Activated T-cell treated with anti-CD3 and anti-CD28 coated beads for 4 hours (primary cell): ENCODE measurements at regions not wholly inside any gene's neighbourhood (a gene's known extent, or its start where the extent isn't known, plus 50 kb on each side); places are given as distances from the start of the nearest gene placed in this dataset.

Source experiments
- DNase-seq: peaks from one replicate; pipeline ENCODE4 v3.0.0-alpha.2; 2020

DNA sequence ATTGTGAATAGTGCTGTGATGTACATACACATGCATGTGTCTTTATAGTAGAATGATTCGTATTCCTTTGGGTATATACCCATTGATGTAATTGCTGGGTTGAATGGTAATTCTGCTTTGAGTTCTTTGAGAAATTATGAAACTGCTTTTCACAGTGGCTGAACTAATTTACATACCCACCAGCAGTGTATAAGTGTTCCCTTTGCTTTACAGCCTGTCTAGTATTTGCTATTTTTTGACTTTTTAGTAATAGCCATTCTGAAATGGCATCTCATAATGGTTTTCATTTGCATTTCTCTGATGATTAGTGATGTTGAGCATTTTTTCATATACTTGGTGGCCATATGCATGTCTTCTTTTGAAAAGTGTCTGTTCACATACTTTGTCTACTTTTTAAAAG is 54.5 kb upstream of the FAM78B start:
- DNase-seq = no peak

DNA sequence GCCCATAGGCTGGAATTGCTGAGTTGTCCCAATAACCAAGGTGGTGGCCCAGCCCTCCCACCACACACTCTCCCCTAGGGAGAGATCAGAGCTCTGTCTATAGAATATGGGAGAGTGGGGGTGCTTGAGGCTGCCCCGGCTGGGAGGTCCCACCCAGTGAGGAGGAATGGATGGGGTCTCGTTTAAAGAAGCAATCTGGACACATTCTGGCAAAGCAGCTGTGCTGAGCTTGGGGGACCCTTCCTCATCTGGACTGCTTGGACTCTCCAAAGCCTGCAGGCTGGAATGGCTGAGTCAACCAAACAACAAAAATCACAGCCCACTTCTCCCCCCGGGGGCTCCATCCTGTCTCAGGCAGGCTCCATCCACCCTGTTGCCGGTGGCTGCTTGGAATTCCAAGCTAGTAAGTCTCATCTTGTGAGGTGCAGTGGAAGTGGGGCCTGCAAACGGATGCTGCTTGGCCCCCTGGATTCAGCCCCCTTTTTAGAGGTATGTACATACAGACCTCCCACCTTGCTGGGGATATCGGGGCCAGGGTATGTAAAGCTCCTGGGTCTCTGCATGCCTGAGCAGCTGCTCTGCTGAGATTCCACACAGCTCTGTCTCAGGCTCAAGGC is 67.1 kb upstream of the FAM78B start:
- no peak for DNase-seq

DNA sequence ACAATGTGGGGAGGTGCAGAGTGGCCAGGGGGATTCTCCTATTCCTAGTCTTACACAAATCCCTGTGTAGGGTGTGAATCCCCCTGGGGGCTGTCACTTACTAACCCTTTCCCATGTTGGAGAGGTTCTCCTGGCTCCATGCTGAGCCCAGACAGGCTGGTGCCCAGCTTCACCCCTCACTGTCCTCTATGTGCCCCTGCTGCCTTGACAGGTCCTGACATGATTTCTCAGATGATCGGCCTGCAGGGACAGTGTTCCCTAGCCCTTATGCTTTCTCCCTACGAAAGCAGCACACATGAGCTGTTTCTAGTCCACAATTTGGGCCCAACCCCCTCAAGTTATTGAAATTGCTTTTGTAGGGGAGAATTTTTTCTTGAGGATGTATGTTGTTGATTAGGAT is 68.9 kb upstream of the FAM78B start:
- no peak for DNase-seq

DNA sequence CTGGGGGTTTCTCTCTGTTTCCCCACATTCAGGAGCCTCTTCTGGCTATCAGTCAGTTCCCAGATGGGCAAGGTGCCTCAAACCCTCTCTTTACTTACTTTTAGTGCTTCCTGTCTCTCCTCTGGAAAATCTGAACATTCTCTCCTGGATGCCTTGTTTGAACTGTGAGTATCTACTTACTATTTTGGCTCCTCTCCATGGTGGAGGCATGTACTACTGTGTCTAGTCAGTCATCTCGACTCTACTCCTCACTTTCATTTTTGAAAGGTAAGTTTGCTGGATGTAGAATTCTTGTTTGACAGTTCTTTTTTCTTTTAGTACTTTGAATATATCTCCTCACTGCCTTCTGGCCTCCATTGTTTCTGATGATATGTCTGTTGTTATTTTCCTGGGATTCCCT is 70.9 kb upstream of the FAM78B start:
- no peak for DNase-seq

DNA sequence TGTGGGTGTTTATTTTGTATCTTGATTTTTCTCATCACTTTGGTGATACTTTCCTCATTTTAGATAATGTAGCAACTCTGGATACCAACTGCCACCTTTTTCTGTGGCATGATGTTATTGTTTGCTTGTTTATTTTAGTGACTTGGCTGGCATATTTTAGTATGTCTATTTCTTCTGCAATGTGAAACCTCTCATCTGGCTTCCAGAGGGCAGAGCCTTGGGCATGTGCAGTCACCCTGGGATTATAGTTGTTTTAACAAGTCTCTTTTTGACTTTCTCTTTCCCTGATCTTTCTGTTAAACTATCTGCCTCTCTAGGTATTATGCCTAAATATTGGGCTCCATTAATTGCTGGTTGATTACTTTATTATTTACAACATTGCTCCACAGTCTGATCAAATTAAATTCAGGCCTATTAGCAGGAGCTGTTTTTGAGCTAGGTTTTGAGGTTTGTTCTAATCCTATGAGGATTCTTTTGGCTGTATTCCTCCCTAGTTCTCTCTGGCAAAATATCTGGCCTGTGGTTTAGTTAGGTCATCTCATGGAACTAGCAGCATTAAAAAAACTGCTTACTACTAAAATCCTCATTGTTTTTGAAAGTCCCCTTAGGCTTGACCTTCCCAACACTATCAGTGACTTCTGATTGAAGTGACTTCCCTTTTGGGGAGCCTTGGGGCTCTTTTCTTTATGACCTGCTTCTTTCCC is 86.4 kb upstream of the FAM78B start:
- DNase-seq = no peak

DNA sequence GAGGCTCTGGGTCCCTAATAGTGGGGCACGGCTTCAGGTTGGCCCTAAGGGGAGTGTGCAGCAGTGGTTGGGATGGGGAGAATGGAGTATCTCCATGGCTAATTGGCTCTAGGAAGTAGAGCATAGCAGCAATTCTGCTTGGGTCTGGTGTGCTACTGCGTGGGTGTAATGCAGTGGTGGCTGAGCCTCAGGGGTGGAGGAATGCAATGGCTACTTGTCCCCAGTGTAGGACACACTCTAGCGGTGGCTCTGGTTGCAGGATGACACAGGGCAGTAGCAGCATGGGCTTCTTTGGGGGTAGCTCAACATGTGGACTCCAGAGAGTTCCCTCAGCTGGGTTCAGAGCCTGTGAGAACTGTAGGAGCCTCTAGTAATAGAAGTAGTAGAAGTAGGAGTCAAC is 91.2 kb upstream of the FAM78B start:
- no peak for DNase-seq

DNA sequence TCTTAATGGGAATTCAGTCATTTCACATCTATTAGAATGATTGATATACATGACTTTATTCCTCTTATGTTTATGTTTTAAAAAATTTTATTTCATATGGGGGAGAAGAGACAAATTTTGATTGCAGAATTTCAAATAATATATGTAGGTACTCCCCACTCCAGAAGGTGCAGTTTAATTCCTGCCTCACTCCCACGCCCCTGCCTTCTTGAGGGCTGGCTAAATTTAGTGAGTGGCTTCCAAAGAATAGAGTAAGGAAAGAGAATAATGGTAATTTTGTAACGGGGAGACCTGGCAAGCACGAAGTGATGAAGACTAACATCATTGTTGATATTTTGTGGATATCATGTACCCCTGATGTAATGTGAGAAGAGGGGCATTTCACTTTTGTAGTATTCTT is 94.7 kb upstream of the FAM78B start:
- no peak for DNase-seq

DNA sequence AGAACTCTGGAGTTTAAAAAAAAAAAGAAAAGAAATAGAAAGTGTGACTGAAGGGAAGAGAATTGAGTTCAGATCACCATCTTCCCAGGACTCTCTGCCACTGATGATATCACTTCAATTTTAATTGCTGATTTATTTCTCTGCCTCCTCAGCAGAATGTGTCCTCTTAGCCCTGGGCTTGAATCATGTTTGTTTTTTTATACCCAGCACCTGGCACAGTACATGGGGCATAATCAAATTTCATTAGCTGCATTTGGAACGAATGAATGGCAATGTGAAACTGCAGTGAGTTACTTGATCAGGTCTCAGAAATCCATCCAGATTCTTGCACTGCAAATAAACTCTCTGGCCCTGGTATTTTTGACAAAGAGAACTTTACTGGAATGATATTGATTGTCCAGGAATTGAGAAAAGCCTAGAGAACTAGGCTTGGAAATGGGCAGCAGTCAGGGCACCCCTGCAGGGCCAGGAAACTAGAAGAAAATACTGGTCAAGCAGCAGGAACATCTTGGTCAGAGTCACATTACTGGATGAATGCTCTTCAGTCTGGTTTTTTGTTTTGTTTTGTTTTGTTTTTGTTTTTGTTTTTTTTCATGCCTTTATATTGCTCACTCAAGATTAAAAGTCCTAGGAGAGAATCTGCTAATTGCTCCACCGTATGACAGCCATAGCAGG is 103.8 kb upstream of the FAM78B start:
- no peak for DNase-seq

DNA sequence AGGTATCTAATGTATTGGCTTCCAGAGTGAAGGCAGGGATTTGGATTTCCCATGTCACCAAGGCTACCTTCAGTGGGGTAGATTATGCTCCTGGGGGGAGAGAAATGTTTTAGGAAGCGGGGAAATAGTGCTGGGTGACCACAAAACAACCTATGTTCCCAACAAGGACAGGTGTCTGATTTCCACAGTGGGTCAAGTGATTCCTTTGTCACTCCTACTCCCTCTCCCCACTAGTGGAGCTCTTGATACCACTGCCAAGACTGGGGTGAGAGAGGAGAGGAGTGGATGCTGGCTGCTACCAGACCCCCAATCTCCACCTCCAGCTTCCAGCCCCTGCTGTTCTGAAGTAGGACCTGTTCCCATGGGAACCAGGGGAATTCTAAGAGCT is 104.3 kb upstream of the FAM78B start:
- DNase-seq = no peak

DNA sequence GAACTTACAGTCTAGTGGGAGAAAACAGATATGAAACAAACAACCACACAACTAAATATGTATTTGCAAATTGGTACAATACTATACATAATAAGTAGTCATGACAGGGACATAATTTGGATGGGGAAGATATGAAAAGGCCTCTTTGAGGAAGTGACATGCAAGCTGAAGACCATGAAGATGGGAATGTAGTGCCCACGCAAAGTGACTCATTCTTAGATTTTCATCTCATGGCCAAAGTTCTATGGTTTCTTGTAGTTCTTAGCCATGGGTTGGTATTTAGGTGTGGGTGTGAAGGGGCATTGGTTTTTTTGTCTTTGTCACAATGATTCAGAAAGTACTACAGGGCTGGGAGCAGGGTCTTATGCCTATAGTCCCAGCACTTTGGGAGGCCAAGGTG is 105.4 kb upstream of the FAM78B start:
- DNase-seq = no peak

DNA sequence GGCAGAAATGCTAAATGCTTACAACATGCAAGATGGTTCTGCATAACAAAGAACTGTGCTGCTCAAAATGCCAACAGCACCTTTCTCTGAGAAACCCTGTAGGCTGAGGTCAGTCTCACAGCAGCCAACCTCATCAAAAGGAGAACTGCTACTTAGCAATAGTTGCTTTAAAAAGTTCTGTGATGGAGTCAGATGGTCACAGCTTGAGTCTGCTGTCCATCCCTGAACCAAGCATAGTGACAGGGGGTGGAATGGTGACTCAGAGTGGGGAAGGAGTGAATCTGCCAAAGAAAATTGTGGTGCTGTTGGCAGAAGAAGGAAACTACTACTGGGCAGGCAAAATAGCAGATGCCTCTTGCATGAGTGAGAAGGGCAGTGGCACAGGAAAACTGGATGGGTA is 106.0 kb upstream of the FAM78B start:
- no peak for DNase-seq

DNA sequence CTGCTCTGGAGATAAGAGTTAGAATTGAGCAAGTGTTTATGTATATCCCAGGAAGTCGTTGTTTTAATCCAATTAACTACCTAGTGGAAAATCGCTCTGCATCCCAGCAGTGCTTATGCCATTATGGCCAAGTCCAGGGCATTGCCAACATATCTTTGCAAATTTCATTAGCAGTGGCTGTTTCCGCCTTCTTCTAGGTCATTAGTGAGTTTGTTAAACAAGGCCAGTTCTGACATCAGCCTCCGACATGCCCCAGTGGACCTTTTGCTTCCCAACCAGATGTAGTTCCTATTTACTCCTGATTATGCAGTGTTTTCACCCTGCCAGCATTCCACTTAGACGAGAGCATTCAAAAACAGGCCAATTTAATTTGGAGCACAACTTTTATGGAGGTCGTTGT is 106.8 kb upstream of the FAM78B start:
- DNase-seq = no peak

DNA sequence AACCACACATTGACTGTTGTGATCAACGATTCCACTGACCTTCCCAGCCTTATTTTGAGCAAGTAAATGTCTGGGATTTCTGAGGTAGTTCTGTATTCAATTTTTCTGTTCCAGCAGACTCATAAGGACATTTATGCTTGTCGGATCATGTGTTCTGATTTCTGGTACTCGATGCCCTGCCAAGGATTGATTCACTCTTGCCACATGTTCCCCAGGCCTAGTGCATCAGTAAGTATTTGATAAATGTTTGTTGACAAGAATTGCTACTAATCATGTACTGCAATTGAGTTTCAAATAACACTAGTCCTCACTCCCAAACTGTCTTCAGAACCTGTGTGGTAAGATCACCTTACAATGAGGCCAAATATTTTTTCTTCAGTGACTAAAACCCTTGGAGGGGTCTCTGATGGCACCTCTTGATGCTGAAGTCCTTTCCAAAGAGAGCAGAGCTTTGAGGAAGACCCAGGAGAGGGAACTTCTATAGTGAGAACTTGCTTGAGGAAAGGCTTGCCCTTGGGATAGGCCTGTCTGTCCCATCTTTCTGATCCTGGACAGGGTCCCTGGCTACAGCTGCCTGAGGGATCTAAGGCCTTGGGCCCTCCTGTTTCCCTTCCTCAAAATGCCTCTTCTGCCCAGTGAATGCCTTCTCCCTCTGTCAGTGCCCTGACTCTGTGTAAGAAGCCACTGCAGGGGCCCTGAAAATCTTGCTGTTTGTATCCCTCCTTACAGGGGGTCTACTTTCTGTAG is 115.8 kb upstream of the FAM78B start:
- no peak for DNase-seq

DNA sequence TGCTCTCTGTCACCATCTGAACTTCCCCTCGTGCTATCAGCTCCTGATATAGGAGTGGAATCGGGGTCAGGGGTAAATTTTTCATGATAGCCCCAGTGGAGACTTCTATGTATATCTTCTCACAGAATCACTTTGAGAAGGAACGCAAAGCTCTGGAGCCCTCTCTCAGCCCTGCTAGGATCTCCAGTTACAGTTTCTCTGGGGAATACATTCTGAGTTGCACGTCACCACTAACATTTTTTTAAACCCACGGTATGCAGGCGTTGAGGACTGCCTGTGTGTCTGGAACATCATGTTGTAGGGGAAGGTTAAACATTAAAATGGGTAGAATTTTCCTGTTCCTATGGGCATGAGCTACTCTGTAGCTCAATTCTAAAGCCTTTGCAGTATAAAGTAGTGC is 116.4 kb upstream of the FAM78B start:
- DNase-seq = no peak

DNA sequence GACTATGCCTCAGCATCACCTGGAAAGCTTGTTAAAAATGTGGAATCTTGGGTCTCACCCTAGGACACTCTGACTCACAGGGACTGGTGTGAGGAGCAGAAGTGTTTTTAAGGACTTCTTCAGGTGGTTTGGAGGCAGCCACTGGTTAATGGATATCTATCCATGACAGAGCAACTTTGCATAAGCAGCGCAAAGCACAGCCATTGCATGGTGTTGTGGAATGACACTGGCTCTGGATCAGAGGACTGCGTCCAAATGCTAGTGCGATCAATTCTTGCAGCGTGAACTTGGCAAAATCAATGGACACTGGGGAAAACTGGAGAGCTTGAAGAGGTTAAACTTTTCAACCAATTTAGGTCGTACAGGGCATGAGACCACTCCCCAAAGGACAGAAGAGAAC is 116.8 kb upstream of the FAM78B start:
- DNase-seq = no peak

DNA sequence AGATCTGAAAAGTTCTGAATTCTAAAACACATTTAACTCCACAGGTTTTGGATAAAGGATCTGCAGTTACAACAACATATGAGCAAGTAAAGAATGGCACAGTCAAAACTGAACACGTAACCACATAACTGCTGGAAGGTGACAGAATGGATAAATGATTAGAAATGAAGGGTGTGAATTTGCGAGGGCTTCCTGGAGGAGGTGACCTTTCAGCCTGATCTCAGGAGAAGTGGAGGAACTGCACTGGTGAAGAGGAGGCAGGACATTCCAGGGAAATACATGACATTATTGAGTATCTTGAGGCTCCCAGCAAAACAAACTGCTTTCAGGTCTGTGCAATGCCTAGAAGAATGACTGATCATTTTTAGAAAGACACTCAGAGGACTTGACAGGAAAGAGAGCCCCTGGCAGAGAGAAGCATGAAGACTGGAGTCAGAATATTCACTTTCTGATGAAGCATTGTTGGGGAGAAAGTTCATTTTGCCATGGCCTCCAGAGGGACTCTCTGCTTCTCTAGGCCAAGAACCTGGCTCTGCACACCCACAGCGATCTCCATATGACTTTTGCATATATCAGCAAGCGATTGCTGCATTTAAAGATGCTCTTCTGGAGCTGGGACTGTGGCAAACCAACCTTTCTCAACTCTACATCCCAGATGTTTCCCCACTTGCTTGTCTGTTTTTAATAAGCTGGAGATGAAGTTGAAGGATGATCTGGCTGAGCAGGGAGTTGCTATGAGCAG is 122.7 kb upstream of the FAM78B start:
- no peak for DNase-seq

DNA sequence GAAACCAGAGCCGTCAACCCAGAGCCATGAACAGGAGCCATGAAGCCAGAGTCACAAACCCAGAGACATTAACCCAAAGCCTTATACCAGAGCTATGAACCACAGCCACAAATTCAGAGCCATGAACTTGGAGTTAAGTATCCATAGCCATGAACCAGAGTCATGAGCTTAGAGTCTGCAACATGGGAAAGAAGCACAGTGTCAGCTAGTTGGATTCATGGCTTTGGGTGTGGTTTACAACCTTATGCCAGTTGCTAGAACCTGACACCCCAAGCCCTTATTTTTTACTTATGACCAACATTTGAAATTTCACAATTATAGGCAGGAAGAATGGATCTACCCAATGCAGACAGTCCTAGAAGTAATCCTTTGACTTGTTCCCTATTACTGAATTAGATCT is 128.9 kb upstream of the FAM78B start:
- no peak for DNase-seq

DNA sequence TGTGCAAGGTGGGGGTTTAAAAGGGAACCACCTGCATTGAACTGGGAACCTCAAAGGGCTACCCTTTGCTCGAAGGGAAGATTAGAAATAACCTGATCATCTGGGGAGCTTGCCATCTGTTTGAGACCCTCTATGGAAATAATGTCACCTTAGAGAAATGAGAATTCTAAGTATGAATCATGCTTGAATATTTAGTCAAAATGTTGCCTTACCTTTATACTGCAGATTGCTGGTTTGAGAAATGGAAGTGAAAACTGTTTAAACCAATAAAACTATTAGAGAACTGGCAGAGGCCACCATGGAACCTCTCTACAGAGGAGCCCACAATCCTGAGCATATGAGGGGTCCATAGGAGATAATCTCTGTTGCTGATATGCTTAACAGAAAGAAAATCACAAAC is 131.2 kb upstream of the FAM78B start:
- no peak for DNase-seq

DNA sequence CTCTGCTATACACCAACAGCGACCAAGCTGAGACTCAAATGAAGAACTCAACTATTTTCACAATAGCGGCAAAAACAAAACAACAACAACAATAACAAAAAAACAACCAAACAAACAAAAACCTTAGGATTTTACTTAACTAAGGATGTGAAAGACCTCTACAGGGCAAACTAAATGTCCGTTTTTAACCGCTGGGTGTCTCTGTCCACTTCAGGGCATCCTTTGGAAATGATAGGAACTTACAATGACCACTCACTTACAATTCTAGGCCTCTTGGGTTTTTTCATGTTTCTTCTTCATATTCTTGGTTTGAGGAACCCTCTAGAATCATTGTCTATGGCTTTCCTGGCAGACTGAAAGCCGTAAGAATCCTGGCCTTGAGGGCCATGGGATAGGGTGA is 134.0 kb upstream of the FAM78B start:
- no peak for DNase-seq

DNA sequence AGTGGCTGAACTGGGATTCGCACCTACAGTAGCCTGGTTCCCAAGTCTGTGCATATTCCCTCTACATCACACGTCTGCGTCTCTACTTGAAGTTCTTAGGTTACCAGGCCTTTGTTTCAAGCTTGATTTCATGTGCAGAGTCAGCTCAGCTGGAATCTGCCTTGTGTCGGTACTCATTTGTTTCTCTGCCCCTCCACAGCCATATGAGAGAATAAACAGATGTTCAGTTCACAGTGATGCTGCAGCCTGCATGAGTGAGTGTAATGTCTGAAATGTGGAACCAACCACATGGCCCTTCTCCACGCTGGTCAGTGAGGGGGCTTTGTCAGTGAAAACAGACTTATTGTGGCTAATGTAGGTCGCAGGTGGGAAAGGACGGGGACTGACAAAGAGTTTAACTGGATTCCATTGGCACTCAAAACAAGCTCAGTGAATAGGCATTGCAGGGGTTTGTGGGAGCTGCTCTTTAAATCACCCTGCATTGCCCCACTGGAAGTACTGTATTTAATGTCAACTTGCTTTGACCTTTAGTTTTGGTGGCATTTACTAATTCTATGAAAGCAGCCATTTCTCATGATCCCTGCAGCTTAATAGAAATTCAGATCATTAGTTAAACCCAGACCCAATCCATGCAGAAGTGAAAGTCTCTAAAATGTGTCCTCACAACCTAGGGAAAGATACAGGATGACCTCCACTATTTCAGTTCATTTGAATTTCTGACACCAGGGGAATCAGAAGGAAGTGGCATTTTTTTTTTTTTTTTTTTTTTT is 136.4 kb upstream of the FAM78B start:
- no peak for DNase-seq

DNA sequence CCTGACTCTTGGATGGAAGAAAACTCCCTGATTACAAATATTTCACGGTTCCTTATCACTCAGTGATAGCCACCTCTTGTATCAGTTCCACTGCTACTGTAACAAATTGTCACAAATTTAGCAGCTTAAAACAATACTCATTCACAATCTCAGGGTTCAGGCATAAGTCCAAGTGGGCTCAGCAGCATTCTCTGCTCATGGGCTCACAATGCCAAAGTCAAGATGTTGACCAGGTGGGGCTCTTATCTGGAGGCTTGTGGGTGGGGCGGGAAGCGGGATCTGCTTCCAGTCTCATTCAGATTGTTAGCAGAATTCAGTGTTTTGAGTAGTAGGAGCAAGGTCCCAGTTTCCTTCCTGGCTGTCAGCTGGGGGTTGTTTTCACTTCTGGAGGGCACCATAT is 137.3 kb upstream of the FAM78B start:
- DNase-seq = no peak

DNA sequence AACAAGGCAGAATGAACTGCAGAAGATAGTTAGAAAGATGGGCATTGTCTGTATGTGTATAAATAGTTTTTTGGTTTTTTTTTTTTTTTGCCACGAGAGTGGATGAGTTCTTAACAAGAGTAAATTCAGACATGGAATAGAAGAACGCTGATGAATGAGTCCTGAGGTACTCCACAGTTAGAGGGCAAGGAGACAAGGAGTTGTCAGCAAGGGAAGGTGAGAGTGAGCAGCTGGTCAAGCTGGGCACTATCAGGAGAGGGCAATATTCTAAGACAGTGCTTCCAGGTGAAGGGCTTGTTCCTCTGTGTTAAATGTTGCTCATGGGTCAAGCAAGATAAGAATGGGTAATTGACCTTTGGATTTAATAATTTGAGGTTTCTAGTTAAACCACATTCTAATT is 138.6 kb upstream of the FAM78B start:
- DNase-seq = no peak
